ENCODE measurements at regions not wholly inside any gene's neighbourhood (a gene's known extent, or its start where the extent isn't known, plus 50 kb on each side); places are given as distances from the start of the nearest gene placed in this dataset.
A peak's percentile ranks its signal among the peaks of the same experiment; 100 is the strongest.

GRCh38 chr3:43969944-43970343, 271.7 kb upstream of the TOPAZ1 start:
- Mint-ChIP-seq H3K4me1 (ENCODE audit: low read depth) (no peaks in the 10 kb centered on the region), H3K4me3 (no peak overlapping the region), H3K36me3 (ENCODE audit: low read depth) (no peaks in the 10 kb centered on the region), H3K27me3 (peaks cover 17% of the 10 kb centered on the region), H3K9me3 (no peaks in the 10 kb centered on the region), H3K27ac (no peak overlapping the region)

GRCh38 chr3:43970351-43970750, 271.3 kb upstream of the TOPAZ1 start:
- Mint-ChIP-seq H3K36me3 (ENCODE audit: low read depth) (no peaks in the 10 kb centered on the region), H3K4me1 (ENCODE audit: low read depth) (no peaks in the 10 kb centered on the region), H3K9me3 (no peaks in the 10 kb centered on the region), H3K27me3 (peaks cover 14% of the 10 kb centered on the region), H3K4me3 (no peak overlapping the region), H3K27ac (no peak overlapping the region)

GRCh38 chr3:43970920-43971319, 270.8 kb upstream of the TOPAZ1 start:
- Mint-ChIP-seq H3K4me1 (ENCODE audit: low read depth) (no peaks in the 10 kb centered on the region), H3K4me3 (no peak overlapping the region), H3K36me3 (ENCODE audit: low read depth) (no peaks in the 10 kb centered on the region), H3K9me3 (peaks cover 3% of the 10 kb centered on the region), H3K27ac (no peak overlapping the region), H3K27me3 (peaks cover 18% of the 10 kb centered on the region)

- Mint-ChIP-seq H3K27me3 (peaks cover 21% of the 10 kb centered on the region), H3K27ac (no peak overlapping the region), H3K9me3 (peaks cover 3% of the 10 kb centered on the region), H3K4me1 (ENCODE audit: low read depth) (no peaks in the 10 kb centered on the region), H3K36me3 (ENCODE audit: low read depth) (no peaks in the 10 kb centered on the region), H3K4me3 (no peak overlapping the region)
Observed at GRCh38 chr3:43971486-43971885, 270.2 kb upstream of the TOPAZ1 start.

GRCh38 chr3:43978708-43979107, 263.0 kb upstream of the TOPAZ1 start:
- Mint-ChIP-seq H3K4me3 (no peak overlapping the region), H3K9me3 (peaks cover 3% of the 10 kb centered on the region), H3K27ac (no peak overlapping the region), H3K27me3 (peaks cover 48% of the 10 kb centered on the region), H3K4me1 (ENCODE audit: low read depth) (no peaks in the 10 kb centered on the region), H3K36me3 (ENCODE audit: low read depth) (no peaks in the 10 kb centered on the region)

GRCh38 chr3:43979645-43980044, 262.0 kb upstream of the TOPAZ1 start:
- H3K27me3 Mint-ChIP-seq = peaks cover 50% of the 10 kb centered on the region
- no peak overlapping the region for H3K4me3 Mint-ChIP-seq
- H3K4me1 Mint-ChIP-seq (ENCODE audit: low read depth) = no peaks in the 10 kb centered on the region
- peaks cover 5% of the 10 kb centered on the region for H3K9me3 Mint-ChIP-seq
- H3K36me3 Mint-ChIP-seq (ENCODE audit: low read depth) = no peaks in the 10 kb centered on the region
- H3K27ac Mint-ChIP-seq = no peak overlapping the region

- H3K36me3 Mint-ChIP-seq (ENCODE audit: low read depth) = peaks cover 5% of the 10 kb centered on the region
- H3K4me3 Mint-ChIP-seq = peak overlapping the region; percentile 66
- peak overlapping the region; percentile 52 for H3K27ac Mint-ChIP-seq
- H3K4me1 Mint-ChIP-seq (ENCODE audit: low read depth) = peaks cover 41% of the 10 kb centered on the region
- peaks cover 82% of the 10 kb centered on the region for H3K27me3 Mint-ChIP-seq
- peaks cover 8% of the 10 kb centered on the region for H3K9me3 Mint-ChIP-seq
Observed at GRCh38 chr3:43994657-43995546, 246.8 kb upstream of the TOPAZ1 start.

GRCh38 chr3:43995547-43996378, 245.9 kb upstream of the TOPAZ1 start:
- peaks cover 83% of the 10 kb centered on the region for H3K27me3 Mint-ChIP-seq
- H3K4me1 Mint-ChIP-seq (ENCODE audit: low read depth) = peaks cover 41% of the 10 kb centered on the region
- H3K27ac Mint-ChIP-seq = no peak overlapping the region

GRCh38 chr3:43996379-43997301, 245.0 kb upstream of the TOPAZ1 start:
- Mint-ChIP-seq H3K4me1 (ENCODE audit: low read depth) (peaks cover 41% of the 10 kb centered on the region), H3K27me3 (peaks cover 83% of the 10 kb centered on the region), H3K36me3 (ENCODE audit: low read depth) (peaks cover 5% of the 10 kb centered on the region), H3K4me3 (peak overlapping the region; percentile 73), H3K27ac (no peak overlapping the region), H3K9me3 (no peaks in the 10 kb centered on the region)

More at GRCh38 chr3:43995547-43996378, 245.9 kb upstream of the TOPAZ1 start:
- Mint-ChIP-seq H3K36me3 (ENCODE audit: low read depth) (peaks cover 5% of the 10 kb centered on the region), H3K4me3 (peak overlapping the region; percentile 73), H3K9me3 (peaks cover 5% of the 10 kb centered on the region)

GRCh38 chr3:43997316-43997715, 244.4 kb upstream of the TOPAZ1 start:
- peaks cover 83% of the 10 kb centered on the region for H3K27me3 Mint-ChIP-seq
- H3K9me3 Mint-ChIP-seq = no peaks in the 10 kb centered on the region
- peaks cover 5% of the 10 kb centered on the region for H3K36me3 Mint-ChIP-seq (ENCODE audit: low read depth)
- H3K4me3 Mint-ChIP-seq = peak overlapping the region; percentile 75
- H3K4me1 Mint-ChIP-seq (ENCODE audit: low read depth) = peaks cover 41% of the 10 kb centered on the region
- no peak overlapping the region for H3K27ac Mint-ChIP-seq

GRCh38 chr3:43997788-43998369, 243.8 kb upstream of the TOPAZ1 start:
- H3K27ac Mint-ChIP-seq = no peak overlapping the region
- H3K4me3 Mint-ChIP-seq = peak overlapping the region; percentile 75
- peaks cover 4% of the 10 kb centered on the region for H3K36me3 Mint-ChIP-seq (ENCODE audit: low read depth)
- H3K9me3 Mint-ChIP-seq = no peaks in the 10 kb centered on the region
- peaks cover 86% of the 10 kb centered on the region for H3K27me3 Mint-ChIP-seq
- peaks cover 41% of the 10 kb centered on the region for H3K4me1 Mint-ChIP-seq (ENCODE audit: low read depth)

- no peaks in the 10 kb centered on the region for H3K9me3 Mint-ChIP-seq
- peaks cover 41% of the 10 kb centered on the region for H3K4me1 Mint-ChIP-seq (ENCODE audit: low read depth)
- H3K27me3 Mint-ChIP-seq = peaks cover 86% of the 10 kb centered on the region
- no peaks in the 10 kb centered on the region for H3K36me3 Mint-ChIP-seq (ENCODE audit: low read depth)
- H3K4me3 Mint-ChIP-seq = peak overlapping the region; percentile 75
- peak overlapping the region; percentile 76 for H3K27ac Mint-ChIP-seq
Observed at GRCh38 chr3:43998370-43998835, 243.3 kb upstream of the TOPAZ1 start.

- Mint-ChIP-seq H3K4me1 (ENCODE audit: low read depth) (peaks cover 40% of the 10 kb centered on the region), H3K27me3 (peaks cover 84% of the 10 kb centered on the region)
Observed at GRCh38 chr3:43998836-43999727, 242.6 kb upstream of the TOPAZ1 start.

More at GRCh38 chr3:43998836-43999727, 242.6 kb upstream of the TOPAZ1 start:
- Mint-ChIP-seq H3K4me3 (peak overlapping the region; percentile 75), H3K9me3 (no peaks in the 10 kb centered on the region), H3K27ac (peak overlapping the region; percentile 76), H3K36me3 (ENCODE audit: low read depth) (no peaks in the 10 kb centered on the region)
